Sigmoid colon (tissue), 4 donors: ENCODE measurements at regions not wholly inside any gene's neighbourhood (a gene's known extent, or its start where the extent isn't known, plus 50 kb on each side); places are given as distances from the start of the nearest gene placed in this dataset.

Experiments
- EP300 ChIP-seq, 4 donors: sonication (generic); formaldehyde crosslinking; IDR thresholded peaks; one replicate each; pipeline ENCODE4 v1.6.1; 2017; ENCODE audit warnings: antibody characterized with exemption in 4 of 4
- POLR2A ChIP-seq, 2 donors: fragments of 450-650 bp; IDR thresholded peaks; one replicate each; pipeline ENCODE4 v1.6.1; 2016; ENCODE audit warnings: antibody characterized with exemption in 2 of 2, mild to moderate bottlenecking in 2 of 2, moderate library complexity in 2 of 2
- POLR2AphosphoS5 ChIP-seq, 4 donors: sonication (generic); formaldehyde crosslinking; IDR thresholded peaks; one replicate each; pipeline ENCODE4 v1.6.1; 2017; ENCODE audit warnings: antibody characterized with exemption in 4 of 4
- TF ChIP-seq, protein P1 (sequence below), 4 experiments: fragments of 450-650 bp in 3 of 4; fragments of 200-600 bp in 1 of 4; IDR thresholded peaks; one replicate each; pipeline ENCODE4 v1.5.1; 2016 to 2019; ENCODE audit warnings: antibody characterized with exemption in 4 of 4, mild to moderate bottlenecking in 3 of 4, moderate library complexity in 2 of 4

DNA sequence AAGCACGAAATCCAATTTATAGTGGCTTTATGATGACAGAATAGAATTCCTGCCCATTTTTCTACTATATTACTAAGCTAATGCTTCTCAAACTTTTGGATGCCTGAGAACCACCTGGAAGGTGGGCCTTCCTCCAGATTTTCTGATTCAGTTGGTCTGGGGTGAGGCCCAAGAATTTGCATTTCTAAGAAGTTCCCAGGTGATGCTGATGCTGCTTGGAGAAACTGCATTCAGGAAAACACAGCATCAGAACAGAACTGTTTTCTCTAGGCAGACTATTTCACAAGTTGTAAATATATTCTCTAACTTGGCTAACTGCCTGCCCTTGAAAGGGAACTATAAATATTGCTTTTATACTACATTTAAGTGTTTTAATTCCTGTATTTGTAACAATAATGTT is 644.9 kb upstream of the DPPA4 start:
- TF ChIP-seq, protein P1, sequence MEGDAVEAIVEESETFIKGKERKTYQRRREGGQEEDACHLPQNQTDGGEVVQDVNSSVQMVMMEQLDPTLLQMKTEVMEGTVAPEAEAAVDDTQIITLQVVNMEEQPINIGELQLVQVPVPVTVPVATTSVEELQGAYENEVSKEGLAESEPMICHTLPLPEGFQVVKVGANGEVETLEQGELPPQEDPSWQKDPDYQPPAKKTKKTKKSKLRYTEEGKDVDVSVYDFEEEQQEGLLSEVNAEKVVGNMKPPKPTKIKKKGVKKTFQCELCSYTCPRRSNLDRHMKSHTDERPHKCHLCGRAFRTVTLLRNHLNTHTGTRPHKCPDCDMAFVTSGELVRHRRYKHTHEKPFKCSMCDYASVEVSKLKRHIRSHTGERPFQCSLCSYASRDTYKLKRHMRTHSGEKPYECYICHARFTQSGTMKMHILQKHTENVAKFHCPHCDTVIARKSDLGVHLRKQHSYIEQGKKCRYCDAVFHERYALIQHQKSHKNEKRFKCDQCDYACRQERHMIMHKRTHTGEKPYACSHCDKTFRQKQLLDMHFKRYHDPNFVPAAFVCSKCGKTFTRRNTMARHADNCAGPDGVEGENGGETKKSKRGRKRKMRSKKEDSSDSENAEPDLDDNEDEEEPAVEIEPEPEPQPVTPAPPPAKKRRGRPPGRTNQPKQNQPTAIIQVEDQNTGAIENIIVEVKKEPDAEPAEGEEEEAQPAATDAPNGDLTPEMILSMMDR (IDR thresholded peaks at IDR 0.05): no peak
- TF ChIP-seq POLR2AphosphoS5 (IDR thresholded peaks at IDR 0.05) (no peak), EP300 (IDR thresholded peaks at IDR 0.05) (no peak), POLR2A (IDR thresholded peaks at IDR 0.05) (no peak)
